WERI-Rb-1 (cell line): ENCODE measurements at regions not wholly inside any gene's neighbourhood (a gene's known extent, or its start where the extent isn't known, plus 50 kb on each side); places are given as distances from the start of the nearest gene placed in this dataset.
A peak's percentile ranks its signal among the peaks of the same experiment; 100 is the strongest.

Source experiments
- DNase-seq: peaks from one replicate; pipeline ENCODE4 v3.0.0-alpha.2; 2020
- H3K27ac ChIP-seq: fragments of 250-450 bp; sonication (Bioruptor Pico); 2 replicates; pipeline ENCODE4 v1.5.1; 2020; ENCODE audit warnings: mild to moderate bottlenecking, moderate library complexity
- H3K27me3 ChIP-seq: fragments of 250-450 bp; sonication (Bioruptor Pico); 2 replicates; pipeline ENCODE4 v1.5.1; 2021; ENCODE audit warnings: mild to moderate bottlenecking, low read depth, moderate library complexity; ENCODE audit not compliant: insufficient read depth, severe bottlenecking
- H3K36me3 ChIP-seq: fragments of 250-450 bp; sonication (Bioruptor Pico); 2 replicates; pipeline ENCODE4 v1.5.1; 2020; ENCODE audit warnings: mild to moderate bottlenecking, moderate library complexity
- H3K4me3 ChIP-seq: 2 replicates; pipeline ENCODE4 v1.5.1; 2011; ENCODE audit warnings: low read depth, mild to moderate bottlenecking, control low read depth, low read length
- H3K9me3 ChIP-seq: fragments of 250-450 bp; sonication (Bioruptor Pico); 2 replicates; pipeline ENCODE4 v1.5.1; 2021; ENCODE audit warnings: mild to moderate bottlenecking, moderate library complexity; ENCODE audit not compliant: severe bottlenecking
- CTCF ChIP-seq: IDR thresholded peaks from 2 replicates; pipeline ENCODE4 v1.5.1; 2011; ENCODE audit warnings: low read depth, mild to moderate bottlenecking, control low read depth, inconsistent platforms, low read length

GRCh38 chr2:184030245-184030644, 568.1 kb upstream of the ZNF804A start:
- TF ChIP-seq CTCF: no peak
- H3K27ac ChIP-seq: peak overlapping the region; percentile 12; the same call in 1 of the 2 replicates
- no peak for DNase-seq
- no peak overlapping the region for H3K4me3 ChIP-seq
- H3K9me3 ChIP-seq: no peaks in the 10 kb centered on the region
- H3K27me3 ChIP-seq: no peaks in the 10 kb centered on the region
- H3K36me3 ChIP-seq: no peaks in the 10 kb centered on the region

GRCh38 chr2:184030989-184031388, 567.3 kb upstream of the ZNF804A start:
- H3K27ac ChIP-seq: peak overlapping the region; percentile 46

GRCh38 chr2:184031402-184032147, 566.8 kb upstream of the ZNF804A start:
- H3K27ac ChIP-seq: peak overlapping the region; percentile 46

More at GRCh38 chr2:184030989-184031388, 567.3 kb upstream of the ZNF804A start:
- Histone ChIP-seq H3K9me3 (no peaks in the 10 kb centered on the region), H3K4me3 (no peak overlapping the region), H3K36me3 (no peaks in the 10 kb centered on the region), H3K27me3 (no peaks in the 10 kb centered on the region)
- TF ChIP-seq CTCF: no peak
- DNase-seq: peak; percentile 32

GRCh38 chr2:184032983-184033382, 565.3 kb upstream of the ZNF804A start:
- H3K27ac ChIP-seq: no peak overlapping the region
- TF ChIP-seq CTCF: no peak

More at GRCh38 chr2:184031402-184032147, 566.8 kb upstream of the ZNF804A start:
- H3K27me3 ChIP-seq: no peaks in the 10 kb centered on the region
- H3K9me3 ChIP-seq: no peaks in the 10 kb centered on the region
- no peaks in the 10 kb centered on the region for H3K36me3 ChIP-seq
- TF ChIP-seq CTCF: no peak
- no peak for DNase-seq
- no peak overlapping the region for H3K4me3 ChIP-seq

GRCh38 chr2:184037273-184037672, 561.1 kb upstream of the ZNF804A start:
- Histone ChIP-seq H3K9me3 (no peaks in the 10 kb centered on the region), H3K27ac (no peak overlapping the region), H3K36me3 (no peaks in the 10 kb centered on the region), H3K27me3 (no peaks in the 10 kb centered on the region), H3K4me3 (no peak overlapping the region)
- TF ChIP-seq CTCF: no peak
- no peak for DNase-seq

More at GRCh38 chr2:184032983-184033382, 565.3 kb upstream of the ZNF804A start:
- Histone ChIP-seq H3K9me3 (no peaks in the 10 kb centered on the region), H3K36me3 (no peaks in the 10 kb centered on the region), H3K4me3 (no peak overlapping the region), H3K27me3 (no peaks in the 10 kb centered on the region)
- DNase-seq: no peak
